Urinary bladder (tissue), 3 donors: ENCODE measurements at regions not wholly inside any gene's neighbourhood (a gene's known extent, or its start where the extent isn't known, plus 50 kb on each side); places are given as distances from the start of the nearest gene placed in this dataset.
"Not testable (repeated sequence)": the region's sequence is repeated elsewhere in the genome, so short reads cannot be mapped to it uniquely, and the experiment has no call there.

ENCODE experiments used
- DNase-seq: peaks from one replicate; pipeline ENCODE4 v3.0.0-alpha.2; 2015; ENCODE audit errors: extremely low spot score
- H3K27ac ChIP-seq: one replicate; pipeline ENCODE4 v1.5.1; 2013; ENCODE audit warnings: low read depth, mild to moderate bottlenecking, moderate library complexity
- H3K36me3 ChIP-seq: one replicate; pipeline ENCODE4 v1.6.1; 2013; ENCODE audit warnings: mild to moderate bottlenecking, moderate library complexity; ENCODE audit not compliant: insufficient read depth
- H3K4me1 ChIP-seq: one replicate; pipeline ENCODE4 v1.6.1; 2013; ENCODE audit warnings: mild to moderate bottlenecking, moderate library complexity; ENCODE audit not compliant: insufficient read depth
- H3K4me3 ChIP-seq: one replicate; pipeline ENCODE4 v1.5.1; 2013; ENCODE audit warnings: low read depth, low read length
- WGBS: extraction: QIAGEN DNeasy Blood & Tissue Kit; methylation state at CpG from one replicate; pipeline ENCODE4 v1.1.7; 2013; 5-methylcytosine and 5-hydroxymethylcytosine counted together
- donor health status: healthy with polysubstance abuse.
- donor health status: healthy.

- not testable (repeated sequence) for H3K36me3 ChIP-seq, H3K4me3 ChIP-seq, DNase-seq, H3K4me1 ChIP-seq, H3K27ac ChIP-seq
- 84% methylated on average over 10 of the region's 10 CpGs for WGBS
Measured at GRCh38 chr5:7299731-7300130, 96.2 kb upstream of the ADCY2 start.

DNA sequence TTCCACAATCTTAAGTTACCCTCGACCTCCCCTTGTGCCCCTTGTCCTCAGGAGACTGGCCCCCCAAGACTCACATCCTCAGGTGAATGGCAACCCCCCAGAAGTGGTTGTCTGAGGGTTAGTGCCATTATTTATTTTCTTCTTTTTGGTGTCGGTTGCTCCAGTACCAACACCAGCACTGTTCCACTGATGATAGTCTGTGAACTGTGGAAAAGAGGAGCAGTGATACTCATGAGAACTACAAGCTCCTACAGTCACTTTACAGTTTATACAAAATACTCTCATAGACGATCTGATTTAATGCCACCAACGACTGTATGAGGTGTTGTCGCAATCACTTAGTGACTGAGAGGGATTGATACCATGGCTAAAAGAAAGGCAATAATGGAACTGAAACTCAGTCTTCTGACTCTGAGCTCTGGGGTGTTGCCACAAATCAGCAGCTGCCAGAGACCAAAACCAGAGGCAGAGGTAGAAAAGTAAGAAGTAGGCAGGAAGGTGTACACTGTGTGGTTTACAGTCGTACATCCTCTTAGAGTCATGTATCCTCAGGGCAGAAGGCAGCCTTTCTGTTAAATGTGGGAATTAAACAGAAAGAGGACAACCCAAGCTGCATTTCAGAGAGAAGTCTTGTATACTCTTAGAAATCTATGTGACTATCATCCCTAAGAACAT lies 90.8 kb upstream of the ADCY2 start:
- 70% methylated on average over 6 of the region's 6 CpGs for WGBS
- not testable (repeated sequence) for H3K27ac ChIP-seq

DNA sequence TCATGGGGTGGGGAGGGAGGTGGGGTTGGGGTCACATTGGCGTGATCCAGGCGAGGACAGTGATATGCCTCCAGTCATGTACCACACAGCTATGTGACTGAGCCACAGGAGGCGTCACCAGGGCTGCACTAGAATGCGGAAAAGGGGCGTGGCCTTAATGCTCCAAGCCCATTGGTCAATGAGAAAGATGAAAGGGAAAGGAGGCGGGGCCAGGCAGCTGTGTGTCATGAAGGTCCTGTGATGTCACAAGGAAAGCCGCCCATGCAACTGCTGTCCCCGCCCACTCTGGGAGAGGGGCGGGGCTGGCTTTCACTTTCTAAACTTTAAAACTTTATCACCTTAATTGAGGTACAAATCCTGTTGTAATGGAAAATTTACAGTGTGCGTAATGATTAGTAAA lies 89.4 kb upstream of the ADCY2 start:
- WGBS, result 90% methylated on average over 10 of the region's 10 CpGs
- H3K27ac ChIP-seq, H3K4me3 ChIP-seq, H3K36me3 ChIP-seq, DNase-seq, H3K4me1 ChIP-seq: not testable (repeated sequence)

More for the DNA sequence above, 90.8 kb upstream of the ADCY2 start:
- H3K36me3 ChIP-seq, DNase-seq, H3K4me3 ChIP-seq, H3K4me1 ChIP-seq: not testable (repeated sequence)

- not testable (repeated sequence) for H3K36me3 ChIP-seq, H3K4me3 ChIP-seq, DNase-seq, H3K4me1 ChIP-seq, H3K27ac ChIP-seq
- 86% methylated on average over 6 of the region's 6 CpGs for WGBS
Measured at GRCh38 chr5:7307709-7308108, 88.2 kb upstream of the ADCY2 start.

DNA sequence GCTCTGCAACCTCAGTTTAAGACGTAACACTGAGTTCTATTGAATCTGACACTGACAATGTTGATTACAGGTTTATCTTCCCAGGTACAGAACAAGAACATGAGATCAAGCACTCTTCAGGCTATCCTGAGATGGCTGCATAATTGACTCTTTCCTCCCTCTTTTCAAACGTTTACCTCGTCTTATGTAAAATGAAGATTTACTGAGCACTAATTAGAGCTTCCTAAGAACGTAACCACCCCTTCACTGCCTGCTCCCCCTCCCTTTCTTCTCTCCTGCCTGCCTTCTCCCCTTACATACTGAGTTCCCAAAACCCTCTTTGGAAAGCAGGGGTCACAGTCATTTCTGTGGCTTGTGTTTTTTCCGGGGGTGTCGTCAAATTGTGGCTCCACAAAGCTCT lies 86.2 kb upstream of the ADCY2 start:
- H3K4me3 ChIP-seq, H3K36me3 ChIP-seq, DNase-seq, H3K4me1 ChIP-seq, H3K27ac ChIP-seq: not testable (repeated sequence)
- WGBS, result 25% methylated on average over 6 of the region's 6 CpGs

- not testable (repeated sequence) for H3K4me3 ChIP-seq, H3K36me3 ChIP-seq, H3K27ac ChIP-seq, H3K4me1 ChIP-seq, DNase-seq
- 76% methylated on average over 4 of the region's 4 CpGs for WGBS
Measured at GRCh38 chr5:7310656-7311055, 85.3 kb upstream of the ADCY2 start.

DNA sequence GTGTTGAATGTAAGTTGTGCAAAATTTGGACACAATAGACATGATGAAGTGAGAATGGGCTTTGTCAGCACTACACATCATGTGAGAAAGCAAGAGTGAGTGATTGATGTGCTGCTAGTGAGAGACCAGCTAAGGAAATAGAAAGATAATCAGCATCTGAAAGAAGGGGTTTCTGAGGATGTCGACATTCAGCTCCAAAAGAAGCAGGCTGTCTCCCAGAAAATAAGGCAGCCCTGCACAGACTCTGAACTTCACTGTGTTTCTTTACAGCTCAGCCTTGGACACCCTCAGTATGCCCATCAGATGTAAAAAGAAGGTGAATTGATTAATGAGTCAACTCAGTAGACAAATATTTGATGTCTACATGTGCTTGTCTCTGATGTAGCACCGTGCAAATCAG lies 80.8 kb upstream of the ADCY2 start:
- DNase-seq, result no peak
- Histone ChIP-seq H3K27ac (no peak overlapping the region), H3K36me3 (no peaks in the 10 kb centered on the region), H3K4me1 (no peaks in the 10 kb centered on the region), H3K4me3 (no peak overlapping the region)
- WGBS, result 66% methylated on average over 2 of the region's 2 CpGs

- no peak overlapping the region for H3K4me3 ChIP-seq
- 62% methylated on average over 2 of the region's 2 CpGs for WGBS
- DNase-seq, result no peak
Measured at GRCh38 chr5:7317751-7318150, 78.2 kb upstream of the ADCY2 start.

GRCh38 chr5:7320701-7321301 lies 75.1 kb upstream of the ADCY2 start:
- no peak overlapping the region for H3K27ac ChIP-seq
- no peaks in the 10 kb centered on the region for H3K36me3 ChIP-seq
- no peak overlapping the region for H3K4me3 ChIP-seq
- no peak for DNase-seq
- H3K4me1 ChIP-seq, result no peaks in the 10 kb centered on the region
- WGBS, result 29% methylated on average over 2 of the region's 2 CpGs

More at GRCh38 chr5:7317751-7318150, 78.2 kb upstream of the ADCY2 start:
- no peaks in the 10 kb centered on the region for H3K4me1 ChIP-seq
- H3K36me3 ChIP-seq, result no peaks in the 10 kb centered on the region
- H3K27ac ChIP-seq, result no peak overlapping the region

GRCh38 chr5:7321724-7322123 lies 74.2 kb upstream of the ADCY2 start:
- DNase-seq, result no peak
- no peak overlapping the region for H3K27ac ChIP-seq

DNA sequence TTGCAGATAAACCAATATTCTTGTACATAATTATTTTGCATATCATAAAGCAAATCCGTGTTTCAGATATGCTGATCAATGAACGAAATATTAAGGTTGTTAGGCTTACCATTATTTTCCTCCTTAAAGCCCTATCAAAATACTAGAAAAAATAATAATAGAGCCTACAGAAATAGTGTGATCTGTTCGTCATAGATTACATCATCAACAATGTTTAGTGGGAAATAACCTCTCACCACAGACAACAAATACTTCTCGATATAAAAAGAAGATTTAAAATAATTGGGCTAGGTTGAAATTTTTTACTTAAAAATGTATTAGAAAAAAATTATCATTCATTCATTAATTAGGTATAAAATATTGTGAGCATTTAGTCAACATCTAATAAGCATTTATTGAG lies 71.0 kb upstream of the ADCY2 start:
- H3K4me1 ChIP-seq, result no peaks in the 10 kb centered on the region

More at GRCh38 chr5:7321724-7322123, 74.2 kb upstream of the ADCY2 start:
- WGBS, result 36% methylated on average over 2 of the region's 2 CpGs
- Histone ChIP-seq H3K36me3 (no peaks in the 10 kb centered on the region), H3K4me3 (no peak overlapping the region), H3K4me1 (no peaks in the 10 kb centered on the region)

DNA sequence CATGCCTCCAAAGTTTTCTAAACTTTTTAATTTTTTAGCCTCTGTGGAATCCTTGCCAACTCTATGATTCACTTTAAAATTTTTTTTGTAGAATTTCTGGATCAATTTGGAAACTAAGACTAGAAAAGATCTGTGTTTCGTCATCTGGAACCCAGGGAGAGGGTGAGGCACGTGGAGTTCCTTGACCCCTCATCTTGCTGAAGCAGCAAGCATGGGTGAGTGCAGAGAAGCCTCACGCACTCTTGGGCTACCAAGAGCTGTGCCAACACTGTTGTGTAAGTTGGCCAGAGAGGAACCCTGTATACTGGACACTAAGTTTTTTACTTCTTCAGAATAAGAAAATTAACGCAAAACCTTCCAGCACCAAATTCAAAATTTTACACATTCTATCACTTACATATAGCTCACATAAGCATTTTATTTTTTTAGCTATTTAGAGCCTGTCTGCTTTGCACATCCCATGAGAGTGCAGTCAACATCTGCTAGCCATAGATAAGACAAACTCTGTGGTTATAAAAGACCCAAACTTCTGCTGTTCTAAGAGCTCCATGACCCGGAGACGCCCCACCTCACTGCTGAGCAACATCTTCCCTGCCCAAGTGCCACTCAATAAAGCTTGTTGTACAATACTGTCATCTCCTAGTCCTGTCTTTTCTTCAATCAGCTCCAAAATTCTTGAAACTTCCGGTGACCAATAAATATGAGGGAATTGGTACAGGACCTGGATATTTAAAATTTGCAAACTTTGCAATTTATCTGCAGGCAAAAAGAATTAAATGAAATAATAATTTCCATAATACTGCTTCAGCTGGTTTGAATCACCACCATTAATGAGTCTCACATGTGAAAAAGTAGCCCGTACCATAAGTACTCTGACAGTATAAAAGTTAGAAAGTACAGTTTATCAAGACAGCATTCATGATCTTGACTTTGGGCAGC lies 69.7 kb upstream of the ADCY2 start:
- no peak for DNase-seq
- Histone ChIP-seq H3K4me1 (no peaks in the 10 kb centered on the region), H3K27ac (no peak overlapping the region), H3K36me3 (no peaks in the 10 kb centered on the region), H3K4me3 (no peak overlapping the region)
- 80% methylated on average over 8 of the region's 8 CpGs for WGBS

More for the DNA sequence above, 71.0 kb upstream of the ADCY2 start:
- Histone ChIP-seq H3K36me3 (no peaks in the 10 kb centered on the region), H3K4me3 (no peak overlapping the region), H3K27ac (no peak overlapping the region)
- DNase-seq, result no peak
- WGBS, result 84% methylated on average over 4 of the region's 4 CpGs

DNA sequence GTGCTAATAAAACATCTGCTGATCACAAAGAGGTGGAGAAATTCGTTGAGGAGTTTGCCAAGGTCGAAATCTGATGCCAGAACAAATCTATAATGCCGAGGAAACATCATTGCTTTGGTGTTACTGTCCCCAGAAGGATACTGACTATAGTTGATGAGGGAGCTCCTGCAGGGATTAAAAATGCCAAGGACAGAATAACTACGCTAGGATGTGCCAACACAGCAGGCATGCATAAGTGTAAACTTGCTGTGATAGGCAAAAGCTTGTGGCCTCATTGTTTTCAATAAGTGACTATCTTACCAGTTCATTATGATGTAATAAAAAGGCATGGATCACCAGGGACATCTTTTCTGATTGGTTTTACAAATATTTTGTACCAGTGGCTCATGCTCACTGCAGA lies 66.8 kb upstream of the ADCY2 start:
- no peak overlapping the region for H3K27ac ChIP-seq
- H3K4me1 ChIP-seq, result no peaks in the 10 kb centered on the region
- DNase-seq, result no peak
- no peaks in the 10 kb centered on the region for H3K36me3 ChIP-seq
- 56% methylated on average over 4 of the region's 4 CpGs for WGBS
- H3K4me3 ChIP-seq, result no peak overlapping the region

DNA sequence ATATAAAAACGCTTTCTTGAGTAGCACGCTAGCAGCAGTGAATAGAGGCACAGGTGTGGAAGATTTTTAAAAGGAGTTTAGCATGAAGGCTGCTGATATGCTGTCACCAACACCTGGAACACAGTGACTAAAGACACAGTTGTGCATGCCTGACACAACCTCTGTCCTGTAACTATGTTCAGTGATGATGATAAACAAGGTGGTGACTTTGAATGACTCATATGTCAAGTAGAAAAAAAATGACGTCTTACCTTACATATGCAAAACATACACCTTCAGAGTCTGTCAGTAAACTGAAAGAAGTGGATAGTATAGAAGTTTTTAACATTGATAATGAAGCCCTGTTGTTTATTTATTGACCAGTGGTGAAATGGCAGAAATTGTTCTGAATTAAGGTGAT lies 66.2 kb upstream of the ADCY2 start:
- WGBS, result 78% methylated on average over 3 of the region's 3 CpGs

More for the DNA sequence above, 66.2 kb upstream of the ADCY2 start:
- no peak overlapping the region for H3K4me3 ChIP-seq
- no peak for DNase-seq
- no peaks in the 10 kb centered on the region for H3K36me3 ChIP-seq
- no peak overlapping the region for H3K27ac ChIP-seq
- H3K4me1 ChIP-seq, result no peaks in the 10 kb centered on the region
